ENCODE measurements at regions not wholly inside any gene's neighbourhood (a gene's known extent, or its start where the extent isn't known, plus 50 kb on each side); places are given as distances from the start of the nearest gene placed in this dataset.

GRCh38 chr13:50438351-50438750 is 405.1 kb downstream of the DLEU7 start:
- H3K27me3 ChIP-seq (ENCODE audit: insufficient read depth, low read length) = no peaks in the 10 kb centered on the region
- H4K20me1 ChIP-seq (ENCODE audit: insufficient read depth, low read length) = no peaks in the 10 kb centered on the region
- no peak for TF ChIP-seq EZH2 (IDR thresholded peaks at IDR 0.05; ENCODE audit: borderline replicate concordance, low read length)
- TF ChIP-seq, protein P1, sequence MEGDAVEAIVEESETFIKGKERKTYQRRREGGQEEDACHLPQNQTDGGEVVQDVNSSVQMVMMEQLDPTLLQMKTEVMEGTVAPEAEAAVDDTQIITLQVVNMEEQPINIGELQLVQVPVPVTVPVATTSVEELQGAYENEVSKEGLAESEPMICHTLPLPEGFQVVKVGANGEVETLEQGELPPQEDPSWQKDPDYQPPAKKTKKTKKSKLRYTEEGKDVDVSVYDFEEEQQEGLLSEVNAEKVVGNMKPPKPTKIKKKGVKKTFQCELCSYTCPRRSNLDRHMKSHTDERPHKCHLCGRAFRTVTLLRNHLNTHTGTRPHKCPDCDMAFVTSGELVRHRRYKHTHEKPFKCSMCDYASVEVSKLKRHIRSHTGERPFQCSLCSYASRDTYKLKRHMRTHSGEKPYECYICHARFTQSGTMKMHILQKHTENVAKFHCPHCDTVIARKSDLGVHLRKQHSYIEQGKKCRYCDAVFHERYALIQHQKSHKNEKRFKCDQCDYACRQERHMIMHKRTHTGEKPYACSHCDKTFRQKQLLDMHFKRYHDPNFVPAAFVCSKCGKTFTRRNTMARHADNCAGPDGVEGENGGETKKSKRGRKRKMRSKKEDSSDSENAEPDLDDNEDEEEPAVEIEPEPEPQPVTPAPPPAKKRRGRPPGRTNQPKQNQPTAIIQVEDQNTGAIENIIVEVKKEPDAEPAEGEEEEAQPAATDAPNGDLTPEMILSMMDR (IDR thresholded peaks at IDR 0.05; ENCODE audit: low read length) = no peak
- H3K79me2 ChIP-seq (ENCODE audit: insufficient read depth, low read length) = no peaks in the 10 kb centered on the region
- H3K9ac ChIP-seq (ENCODE audit: low read length) = no peak overlapping the region
- H3K4me3 ChIP-seq (ENCODE audit: low read depth, low read length, poor library complexity, severe bottlenecking) = no peak overlapping the region
- H3K4me1 ChIP-seq (ENCODE audit: insufficient read depth, low read length, severe bottlenecking) = no peaks in the 10 kb centered on the region
- no peak overlapping the region for H2AFZ ChIP-seq (ENCODE audit: low read length)
- no peaks in the 10 kb centered on the region; the same call in 1 of the 2 replicates for H3K36me3 ChIP-seq (ENCODE audit: insufficient read depth, low read length)
- H3K27ac ChIP-seq (ENCODE audit: low read depth, low read length, poor library complexity, severe bottlenecking) = no peak overlapping the region
- H3K4me2 ChIP-seq (ENCODE audit: low read length) = no peak overlapping the region
- H3K9me3 ChIP-seq (ENCODE audit: low read length) = peaks cover 3% of the 10 kb centered on the region; the same call in 1 of the 2 replicates
- no peaks in the 10 kb centered on the region for H3F3A ChIP-seq (ENCODE audit: insufficient read depth, low read length)
- no peaks in the 10 kb centered on the region for H3K9me2 ChIP-seq (ENCODE audit: low read depth, low read length)

- TF ChIP-seq, protein P1 (IDR thresholded peaks at IDR 0.05; ENCODE audit: low read length) = no peak
- TF ChIP-seq EZH2 (IDR thresholded peaks at IDR 0.05; ENCODE audit: borderline replicate concordance, low read length) = no peak
- Histone ChIP-seq H3K9me2 (ENCODE audit: low read depth, low read length) (no peaks in the 10 kb centered on the region), H3K4me2 (ENCODE audit: low read length) (no peak overlapping the region), H2AFZ (ENCODE audit: low read length) (no peak overlapping the region), H4K20me1 (ENCODE audit: insufficient read depth, low read length) (no peaks in the 10 kb centered on the region), H3F3A (ENCODE audit: insufficient read depth, low read length) (no peaks in the 10 kb centered on the region), H3K27me3 (ENCODE audit: insufficient read depth, low read length) (no peaks in the 10 kb centered on the region), H3K4me1 (ENCODE audit: insufficient read depth, low read length, severe bottlenecking) (peaks cover 5% of the 10 kb centered on the region), H3K79me2 (ENCODE audit: insufficient read depth, low read length) (no peaks in the 10 kb centered on the region), H3K27ac (ENCODE audit: low read depth, low read length, poor library complexity, severe bottlenecking) (no peak overlapping the region), H3K36me3 (ENCODE audit: insufficient read depth, low read length) (no peaks in the 10 kb centered on the region; the same call in 1 of the 2 replicates), H3K9ac (ENCODE audit: low read length) (no peak overlapping the region), H3K4me3 (ENCODE audit: low read depth, low read length, poor library complexity, severe bottlenecking) (no peak overlapping the region), H3K9me3 (ENCODE audit: low read length) (no peaks in the 10 kb centered on the region)
These were observed 402.4 kb downstream of the DLEU7 start for GRCh38 chr13:50441130-50441529.

DNA sequence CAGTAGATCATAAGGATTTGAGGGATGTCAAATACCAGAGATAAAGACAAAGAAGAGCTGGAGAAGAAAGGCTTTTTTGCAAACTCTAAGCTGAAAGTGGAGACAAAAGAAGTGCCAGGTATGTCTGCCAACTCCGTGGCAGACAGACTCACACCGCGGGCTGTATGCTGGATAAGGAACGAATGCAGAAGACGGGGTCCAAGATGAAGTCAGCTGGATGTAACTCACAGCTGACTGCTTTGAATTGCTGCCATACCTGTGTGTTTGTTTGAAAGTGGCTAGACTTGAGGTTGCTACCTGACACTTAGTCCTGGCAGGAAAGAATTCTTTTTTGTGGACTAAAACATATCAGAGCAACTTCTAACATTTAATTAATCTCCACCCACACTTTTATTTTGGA is 398.8 kb downstream of the DLEU7 start:
- no peak overlapping the region for H3K4me3 ChIP-seq (ENCODE audit: low read depth, low read length, poor library complexity, severe bottlenecking)
- no peaks in the 10 kb centered on the region for H3K79me2 ChIP-seq (ENCODE audit: insufficient read depth, low read length)
- no peak for TF ChIP-seq EZH2 (IDR thresholded peaks at IDR 0.05; ENCODE audit: borderline replicate concordance, low read length)
- TF ChIP-seq, protein P1 (IDR thresholded peaks at IDR 0.05; ENCODE audit: low read length) = no peak
- no peaks in the 10 kb centered on the region for H3F3A ChIP-seq (ENCODE audit: insufficient read depth, low read length)
- no peaks in the 10 kb centered on the region; the same call in 1 of the 2 replicates for H3K36me3 ChIP-seq (ENCODE audit: insufficient read depth, low read length)
- no peak overlapping the region for H3K9ac ChIP-seq (ENCODE audit: low read length)
- no peaks in the 10 kb centered on the region for H4K20me1 ChIP-seq (ENCODE audit: insufficient read depth, low read length)
- H3K27me3 ChIP-seq (ENCODE audit: insufficient read depth, low read length) = no peaks in the 10 kb centered on the region
- no peak overlapping the region for H2AFZ ChIP-seq (ENCODE audit: low read length)
- no peak overlapping the region for H3K4me2 ChIP-seq (ENCODE audit: low read length)
- no peaks in the 10 kb centered on the region for H3K9me2 ChIP-seq (ENCODE audit: low read depth, low read length)
- no peak overlapping the region for H3K27ac ChIP-seq (ENCODE audit: low read depth, low read length, poor library complexity, severe bottlenecking)
- peaks cover 5% of the 10 kb centered on the region for H3K4me1 ChIP-seq (ENCODE audit: insufficient read depth, low read length, severe bottlenecking)
- H3K9me3 ChIP-seq (ENCODE audit: low read length) = no peaks in the 10 kb centered on the region

Data from OCI-LY1 (cell line).